Suppressor macrophage treated with lipopolysaccharide for 4 hours (primary cell): ENCODE measurements at regions not wholly inside any gene's neighbourhood (a gene's known extent, or its start where the extent isn't known, plus 50 kb on each side); places are given as distances from the start of the nearest gene placed in this dataset.

Source experiments
- DNase-seq: peaks from one replicate; pipeline ENCODE4 v3.0.0-alpha.2; 2020

DNA sequence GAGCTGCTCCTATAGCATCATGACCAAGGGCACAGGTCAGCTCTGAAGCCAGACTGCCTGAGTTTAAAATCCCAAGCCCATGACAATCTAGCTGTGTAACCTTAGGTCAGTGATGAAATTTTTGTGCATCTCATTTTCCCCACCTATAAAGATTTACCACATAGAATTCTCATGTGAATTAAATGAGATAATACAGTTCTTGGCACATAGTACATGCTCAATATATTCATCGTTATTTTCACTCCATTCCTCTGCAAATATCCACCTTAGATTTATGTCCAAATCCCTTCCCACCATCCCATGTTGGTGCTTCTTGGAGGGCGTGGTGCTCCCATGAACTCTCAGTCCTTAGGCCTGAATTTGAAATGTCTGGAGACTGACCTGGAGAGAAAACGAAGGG is 300.1 kb downstream of the TLE3 start:
- no peak for DNase-seq

DNA sequence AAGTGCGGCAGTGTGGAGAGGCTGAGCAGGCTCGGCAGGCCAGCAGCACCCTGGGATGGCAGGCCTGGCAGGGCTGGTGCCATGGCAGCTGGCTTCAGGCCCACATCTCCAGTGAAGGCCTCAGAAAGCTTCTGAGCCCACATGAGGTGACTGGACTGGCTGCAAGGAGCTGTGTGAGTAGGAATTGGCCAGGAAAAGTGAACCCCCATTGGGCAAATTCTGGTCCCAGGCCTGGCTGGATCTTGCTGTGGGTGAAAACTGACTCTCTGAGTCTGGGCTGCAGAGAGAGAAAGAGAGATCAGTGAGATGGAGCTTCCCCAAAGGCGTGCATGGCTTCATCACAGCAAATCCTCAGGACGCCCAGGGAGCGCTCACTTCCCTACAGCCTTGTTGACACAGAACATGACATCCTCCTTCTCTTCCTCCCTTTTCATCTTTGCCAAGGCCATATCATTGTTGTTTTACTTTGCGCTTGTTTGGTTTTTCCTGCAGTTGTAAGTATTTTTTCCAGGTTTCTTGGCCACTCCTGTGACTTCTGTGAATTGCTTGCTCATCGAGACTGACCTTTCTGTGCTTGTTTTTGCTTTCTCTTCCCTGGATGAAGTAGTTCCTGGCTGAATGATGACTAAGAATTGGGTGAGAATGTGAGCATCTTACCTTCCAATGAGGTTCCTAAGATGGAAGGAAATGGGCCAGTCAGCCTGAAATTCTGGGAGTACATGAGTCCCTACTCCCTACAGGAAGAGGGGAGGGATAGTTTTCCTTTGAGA is 299.1 kb downstream of the TLE3 start:
- peak; percentile 67 for DNase-seq

DNA sequence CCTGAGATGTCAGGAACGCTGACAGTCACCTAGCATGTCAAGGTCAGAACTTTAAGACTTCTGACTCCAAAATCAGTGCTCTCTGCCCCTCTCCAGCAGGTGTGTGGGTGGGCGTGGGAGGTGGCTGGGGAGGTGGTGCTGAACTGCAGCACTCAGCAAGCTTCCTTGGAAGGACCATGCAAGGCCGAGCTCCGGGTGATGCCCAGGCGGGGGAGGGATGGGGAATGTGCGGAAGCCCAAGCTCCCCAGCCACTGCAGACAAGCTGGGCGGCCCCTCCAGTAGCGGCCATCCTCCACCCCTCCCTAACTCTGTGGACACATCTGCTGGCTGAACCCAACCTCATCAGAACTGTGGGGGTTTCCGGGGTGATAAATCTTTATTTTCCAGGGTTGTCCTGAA is 296.6 kb downstream of the TLE3 start:
- no peak for DNase-seq

DNA sequence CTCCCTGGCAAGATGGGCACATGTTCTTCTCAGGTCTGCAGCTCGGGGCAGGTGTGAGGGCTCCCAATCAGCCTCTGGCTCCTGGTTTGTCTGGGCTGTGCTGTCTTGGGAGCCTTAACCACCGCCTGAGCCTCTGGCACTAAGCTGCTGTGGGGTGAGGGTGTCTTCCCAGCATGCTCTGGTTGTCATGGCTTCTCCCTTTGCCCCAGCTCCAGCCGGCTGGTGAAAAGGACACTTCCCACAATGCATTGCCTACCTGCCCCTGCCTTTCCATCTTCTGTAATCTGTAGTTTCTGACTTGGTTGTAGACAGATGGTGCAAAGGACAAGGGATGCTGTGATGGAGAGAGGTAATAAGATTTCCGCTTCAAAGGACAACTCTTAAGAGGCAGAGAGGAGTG is 295.3 kb downstream of the TLE3 start:
- no peak for DNase-seq

DNA sequence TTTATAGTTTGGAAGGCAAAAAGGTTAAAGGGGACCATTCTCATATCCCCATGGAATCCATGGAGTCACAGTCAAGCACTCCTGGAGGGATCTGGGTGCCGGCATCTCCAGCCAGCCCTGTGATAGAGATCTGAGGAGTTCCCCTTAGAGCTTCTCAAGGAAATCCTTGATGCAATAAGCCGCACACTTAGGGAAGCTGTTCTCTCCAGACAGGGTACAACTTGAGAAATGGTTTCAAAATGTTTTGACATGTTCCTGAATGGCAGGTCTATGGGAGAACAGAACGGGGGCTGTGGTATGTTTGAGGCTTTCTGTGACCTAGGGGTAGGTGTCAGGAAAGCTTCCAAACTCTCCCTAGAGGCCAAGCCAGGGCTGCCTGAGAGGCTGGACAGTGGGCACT is 292.9 kb downstream of the TLE3 start:
- DNase-seq: peak; percentile 80

DNA sequence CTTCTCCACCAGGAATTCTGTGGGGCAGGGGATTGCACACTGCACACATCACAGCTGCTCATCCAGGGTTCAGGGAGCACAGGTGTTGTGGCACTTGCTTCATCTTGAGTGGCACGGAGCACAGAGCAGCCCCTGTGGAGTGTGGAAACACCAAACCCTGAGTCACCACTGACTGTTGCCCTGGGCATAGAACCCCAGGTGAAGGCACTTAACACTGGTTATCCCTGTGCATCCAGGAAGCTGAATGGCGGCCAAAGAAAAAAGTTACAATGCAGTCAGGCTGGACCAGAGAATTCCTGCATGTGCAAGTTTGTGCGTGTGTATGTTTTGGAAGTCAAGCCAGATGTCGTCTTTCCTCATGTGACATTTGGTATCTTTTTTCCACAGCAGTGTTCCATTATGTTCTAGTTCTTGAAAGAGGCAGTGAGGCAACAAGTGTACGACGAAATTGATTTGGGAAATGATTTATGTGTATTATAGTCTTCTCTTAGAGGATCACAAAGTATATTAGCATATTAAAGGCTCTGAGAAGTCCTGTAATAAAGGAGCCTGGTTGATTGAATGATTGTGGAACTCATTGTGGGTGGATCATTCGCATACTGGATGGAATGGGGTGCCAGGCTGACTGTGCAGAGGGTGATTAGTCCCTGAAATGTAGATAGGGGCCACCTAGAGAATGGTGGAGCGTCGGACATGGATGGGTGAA is 292.3 kb downstream of the TLE3 start:
- no peak for DNase-seq

DNA sequence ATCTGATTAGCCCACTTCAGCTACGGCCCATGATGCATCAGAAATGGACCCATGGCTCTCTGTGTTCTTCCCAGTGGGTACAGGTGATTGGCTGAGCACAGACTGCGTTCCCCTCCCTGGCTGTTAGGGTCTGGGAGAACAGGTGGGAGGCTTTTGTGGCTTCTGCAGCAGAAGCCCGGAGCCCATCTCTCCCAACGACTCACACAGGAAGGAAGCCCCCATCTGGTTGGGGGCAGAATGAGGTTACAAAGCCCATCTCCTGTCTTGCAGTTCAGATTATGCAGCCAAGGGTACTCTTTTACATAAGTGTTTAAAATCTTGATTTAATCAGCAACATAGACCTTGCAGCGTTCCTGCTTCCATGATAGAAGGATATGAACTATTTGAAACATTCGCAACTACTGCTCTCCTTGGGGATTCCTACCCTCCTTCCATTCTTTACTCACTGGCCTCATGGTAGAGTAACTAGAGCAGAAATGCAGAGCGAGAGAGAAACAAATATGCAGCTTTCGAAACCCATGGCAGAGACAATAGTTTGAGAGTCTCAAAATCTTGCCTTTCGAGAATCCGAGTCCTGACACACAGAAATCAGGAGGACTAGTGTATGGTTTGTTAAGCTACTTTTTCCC is 291.3 kb downstream of the TLE3 start:
- DNase-seq: no peak

DNA sequence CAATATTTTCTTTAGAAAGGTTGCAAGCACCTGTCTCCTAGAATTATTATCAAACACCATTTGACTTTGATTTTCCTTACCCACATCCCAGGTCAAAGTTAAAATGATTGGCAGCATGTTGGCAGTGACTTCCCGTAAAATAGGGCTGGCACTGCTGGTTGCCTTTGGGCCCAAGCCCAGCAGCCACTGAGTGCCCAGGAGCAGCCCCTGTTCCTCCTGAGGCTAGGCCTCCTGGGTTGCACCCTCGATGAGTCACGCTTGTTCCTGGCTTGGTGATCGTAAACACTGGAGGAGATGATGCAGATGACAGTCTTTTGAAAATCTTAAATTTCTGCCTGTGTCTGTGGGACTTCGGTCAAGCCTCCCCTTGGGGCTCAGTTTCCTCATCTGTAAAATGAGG is 290.0 kb downstream of the TLE3 start:
- DNase-seq: peak; percentile 36

DNA sequence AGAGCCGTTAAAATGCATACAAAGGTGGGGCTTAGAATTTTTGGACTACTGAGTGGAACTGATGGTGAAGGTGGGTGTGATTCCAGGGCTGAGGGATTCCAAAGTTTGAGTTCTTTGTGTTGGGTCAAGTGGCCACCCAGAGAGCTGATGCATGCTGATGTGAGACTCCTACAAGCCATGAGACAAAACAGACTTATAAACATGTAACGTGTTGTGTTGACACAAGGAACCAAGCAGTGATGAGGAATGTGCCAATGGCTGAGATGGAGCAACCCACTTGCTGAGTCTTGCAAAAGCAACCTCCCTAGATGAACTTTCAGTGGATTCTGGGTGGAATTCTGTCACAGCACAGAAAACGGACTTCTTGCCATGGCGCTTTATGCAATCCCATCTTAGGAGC is 289.0 kb downstream of the TLE3 start:
- DNase-seq: peak; percentile 47

DNA sequence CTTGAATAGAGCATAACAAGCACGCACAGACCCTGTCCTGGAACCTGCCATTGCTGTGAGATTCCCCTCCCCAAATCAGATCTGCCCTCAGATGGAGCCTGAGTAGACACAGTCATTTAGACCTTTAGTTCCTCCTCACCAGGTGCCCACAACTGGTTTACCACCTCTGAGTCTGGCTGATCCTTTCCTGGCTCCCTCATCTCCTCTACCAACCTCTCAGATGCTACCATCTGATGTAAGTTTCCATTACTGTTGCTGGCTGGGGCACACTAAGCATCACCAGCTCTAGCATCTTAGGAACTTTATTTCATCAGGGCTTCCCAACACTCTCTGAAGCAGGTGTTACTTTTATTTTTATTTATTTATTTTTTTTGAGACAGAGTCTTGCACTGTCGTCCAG is 288.3 kb downstream of the TLE3 start:
- no peak for DNase-seq

DNA sequence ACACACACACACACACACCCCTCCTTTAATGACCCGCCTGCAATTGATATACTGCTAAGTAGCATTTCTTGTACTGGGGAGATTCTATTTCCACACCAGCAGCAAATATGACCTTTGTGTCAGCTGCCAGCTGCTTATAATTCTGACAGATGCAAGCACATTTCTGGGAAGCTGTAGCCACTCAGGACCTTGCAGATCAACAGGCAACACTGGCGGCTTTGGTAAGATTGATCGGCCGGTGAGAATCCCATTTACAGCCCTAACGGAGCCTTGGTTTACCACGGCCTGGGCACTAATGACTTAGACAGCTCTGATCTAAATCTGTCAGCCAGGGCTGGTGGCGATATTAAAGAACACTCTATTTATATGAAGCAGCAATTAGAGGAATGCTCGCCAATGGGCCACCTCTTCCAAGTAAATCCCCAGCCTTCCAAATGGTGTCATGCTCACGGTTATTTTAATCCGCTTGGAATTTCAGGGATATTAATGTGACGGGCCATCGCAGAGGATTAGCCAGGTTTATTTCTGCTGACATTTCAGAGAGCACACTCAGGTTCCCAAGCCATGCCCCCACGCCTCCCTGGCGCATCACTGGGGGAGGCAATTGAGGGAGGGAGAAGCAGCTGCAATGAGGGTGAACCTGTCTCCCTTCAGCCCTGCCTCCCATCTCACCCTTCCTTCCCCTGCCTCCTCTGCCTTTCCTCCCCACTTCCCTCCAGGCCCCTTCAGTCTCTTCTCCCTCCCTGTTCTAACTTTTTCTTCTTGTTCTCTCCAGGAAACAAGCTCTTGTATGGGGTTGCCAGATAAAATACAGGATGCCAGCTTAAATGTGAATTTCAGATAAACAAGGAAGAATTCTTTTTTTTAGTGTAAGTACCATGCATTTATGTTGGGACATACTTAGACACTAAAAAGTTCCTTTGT is 287.0 kb downstream of the TLE3 start:
- DNase-seq: no peak

DNA sequence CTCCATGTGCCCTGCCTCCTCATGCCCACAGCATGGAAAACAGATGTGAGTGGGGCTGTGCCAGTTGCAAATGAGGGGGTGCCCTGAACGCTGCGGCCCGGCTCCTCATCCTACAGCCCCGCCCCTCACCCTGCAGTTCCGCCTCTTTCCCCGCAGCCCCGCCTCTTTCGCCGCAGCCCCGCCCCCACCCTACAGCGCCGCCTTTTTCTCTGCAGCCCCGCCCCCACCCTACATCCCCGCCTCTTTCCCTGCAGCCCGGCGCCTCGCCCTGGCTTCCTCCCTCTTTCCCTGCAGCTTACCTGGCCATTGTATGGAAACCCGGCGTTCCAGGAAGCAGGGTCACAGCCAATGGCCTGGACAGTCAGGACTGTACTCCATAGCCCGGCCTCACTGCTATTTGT is 284.9 kb downstream of the TLE3 start:
- no peak for DNase-seq

DNA sequence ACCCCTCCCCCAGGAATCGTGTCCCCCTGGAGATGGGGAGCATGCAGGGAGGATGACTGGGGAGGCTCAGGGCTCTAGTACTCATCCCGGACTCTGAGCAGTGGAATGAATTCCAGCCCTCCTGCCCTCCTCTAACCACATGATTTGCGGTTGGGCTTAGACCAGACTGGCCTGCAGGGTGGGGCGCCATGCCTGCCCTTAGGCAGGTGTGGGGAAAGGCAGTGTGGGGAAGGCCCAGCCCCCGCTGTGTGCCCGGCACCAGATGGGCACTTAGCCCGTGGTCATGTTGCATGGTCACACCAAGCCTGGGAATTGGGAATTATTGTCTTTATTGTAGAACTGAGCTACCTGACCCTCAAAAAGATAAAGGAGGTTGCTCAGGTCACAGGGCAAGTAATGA is 283.8 kb downstream of the TLE3 start:
- DNase-seq: no peak

DNA sequence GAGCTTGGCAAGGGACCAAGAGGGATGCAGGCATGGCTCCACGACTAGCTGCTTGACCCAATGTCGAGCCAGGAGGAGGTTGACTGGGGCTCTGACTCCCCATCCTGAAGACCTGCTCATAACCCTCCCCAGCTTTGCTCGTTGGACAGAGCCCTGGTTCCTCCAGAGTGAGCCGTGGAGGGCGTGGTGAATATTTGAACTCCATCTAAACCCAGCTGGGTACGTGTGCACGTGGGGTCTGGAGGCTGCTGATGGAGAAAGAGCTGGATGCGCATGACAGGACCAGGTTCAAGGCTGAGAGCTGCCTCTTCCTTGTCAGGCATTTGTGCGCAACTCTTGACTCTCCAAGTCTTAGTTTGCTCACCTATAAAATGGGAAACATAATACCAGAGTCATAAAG is 282.8 kb downstream of the TLE3 start:
- no peak for DNase-seq

DNA sequence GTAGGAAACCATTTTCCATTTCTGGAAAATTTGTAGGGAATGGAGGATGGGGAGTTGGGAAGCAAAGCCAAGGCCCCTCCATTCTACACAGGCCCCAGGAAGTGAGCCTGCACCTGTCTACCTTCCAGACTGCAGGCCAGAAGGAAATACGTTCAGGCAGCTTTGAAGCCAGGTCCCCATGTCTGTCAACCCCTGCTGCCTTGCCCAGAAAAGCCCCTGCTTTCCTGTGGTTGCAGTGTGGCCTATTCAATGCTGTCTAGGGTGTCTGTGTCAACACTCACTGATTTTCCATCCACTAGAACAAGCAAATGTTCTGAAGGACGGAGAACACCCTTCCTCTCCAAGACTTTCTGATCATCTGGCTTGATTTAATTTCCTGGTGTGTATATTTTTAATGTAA is 281.9 kb downstream of the TLE3 start:
- no peak for DNase-seq

DNA sequence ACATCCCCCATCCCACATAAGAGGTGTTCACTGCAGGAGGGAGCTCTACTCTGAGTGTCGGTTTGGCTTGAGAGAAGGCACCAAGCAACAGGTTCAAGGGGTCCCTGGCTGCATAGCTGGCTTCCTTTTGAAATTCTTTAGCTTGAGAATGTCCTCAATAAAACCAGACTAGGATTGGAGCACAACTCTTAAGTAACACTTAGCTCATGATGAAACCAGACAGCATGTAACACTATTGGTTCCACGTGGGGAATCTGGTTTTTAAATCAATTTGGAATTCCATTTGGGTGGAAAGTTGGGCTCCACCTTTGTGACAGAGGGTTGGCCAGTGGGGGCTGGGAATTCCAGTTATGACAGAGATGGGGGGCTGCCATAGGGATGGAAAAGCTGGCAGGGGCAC is 281.2 kb downstream of the TLE3 start:
- no peak for DNase-seq

DNA sequence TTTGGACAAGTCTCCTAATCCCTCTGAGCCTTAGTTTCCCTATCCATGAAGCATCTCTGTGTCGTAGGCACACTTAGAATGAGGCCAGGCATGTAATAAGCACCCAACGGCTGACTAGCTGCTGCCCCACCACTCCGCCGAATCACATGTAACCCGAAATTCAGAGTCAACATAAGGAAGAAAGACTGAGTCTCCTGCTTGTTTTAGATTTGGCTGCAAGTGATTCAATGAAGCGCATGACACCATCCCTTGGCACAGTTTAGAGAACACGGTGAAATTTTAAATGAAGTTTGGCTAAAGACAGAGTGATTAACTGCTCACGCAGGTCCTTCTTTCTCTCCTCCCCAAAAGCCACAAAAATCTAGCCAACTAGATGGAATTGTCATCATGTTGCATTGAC is 279.2 kb downstream of the TLE3 start:
- DNase-seq: no peak

DNA sequence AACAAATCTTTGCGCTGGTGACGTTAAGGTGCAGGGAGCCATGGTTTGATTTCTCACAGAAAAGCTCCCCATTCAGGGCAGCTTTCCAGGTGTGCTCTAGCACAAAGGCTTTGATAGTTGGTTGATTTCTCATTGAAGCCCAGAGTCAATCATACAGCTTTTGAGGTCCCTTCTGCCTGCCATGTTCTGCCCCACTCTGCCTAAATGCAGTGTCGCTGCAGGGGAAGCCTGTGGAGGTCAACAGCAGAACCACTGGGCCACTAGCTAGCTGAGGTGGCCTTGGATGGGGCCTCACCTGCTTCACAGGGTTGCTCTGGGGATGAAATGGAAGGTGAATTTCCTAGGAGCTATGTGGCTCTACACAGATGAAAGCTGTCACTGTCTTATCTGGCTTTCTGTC is 278.3 kb downstream of the TLE3 start:
- no peak for DNase-seq

DNA sequence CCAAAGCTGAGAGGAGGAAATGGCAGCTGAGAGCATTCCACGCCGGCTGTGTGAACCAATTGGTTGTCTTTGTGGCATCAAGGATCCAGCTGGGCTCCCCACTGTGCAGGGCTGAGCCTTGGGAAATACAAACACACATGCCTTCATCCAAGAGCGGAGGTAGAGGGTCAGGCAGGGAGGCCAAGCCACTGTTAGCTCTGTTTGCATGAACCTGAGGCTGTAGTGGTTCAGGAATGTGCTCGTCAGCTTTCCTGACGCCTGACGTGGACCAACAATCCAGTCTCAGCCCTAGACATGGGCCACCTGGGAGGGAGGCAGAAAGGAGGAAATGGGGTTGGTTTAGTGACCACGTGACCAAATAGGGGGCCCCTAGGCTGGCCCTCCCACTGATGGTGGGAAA is 276.9 kb downstream of the TLE3 start:
- no peak for DNase-seq

DNA sequence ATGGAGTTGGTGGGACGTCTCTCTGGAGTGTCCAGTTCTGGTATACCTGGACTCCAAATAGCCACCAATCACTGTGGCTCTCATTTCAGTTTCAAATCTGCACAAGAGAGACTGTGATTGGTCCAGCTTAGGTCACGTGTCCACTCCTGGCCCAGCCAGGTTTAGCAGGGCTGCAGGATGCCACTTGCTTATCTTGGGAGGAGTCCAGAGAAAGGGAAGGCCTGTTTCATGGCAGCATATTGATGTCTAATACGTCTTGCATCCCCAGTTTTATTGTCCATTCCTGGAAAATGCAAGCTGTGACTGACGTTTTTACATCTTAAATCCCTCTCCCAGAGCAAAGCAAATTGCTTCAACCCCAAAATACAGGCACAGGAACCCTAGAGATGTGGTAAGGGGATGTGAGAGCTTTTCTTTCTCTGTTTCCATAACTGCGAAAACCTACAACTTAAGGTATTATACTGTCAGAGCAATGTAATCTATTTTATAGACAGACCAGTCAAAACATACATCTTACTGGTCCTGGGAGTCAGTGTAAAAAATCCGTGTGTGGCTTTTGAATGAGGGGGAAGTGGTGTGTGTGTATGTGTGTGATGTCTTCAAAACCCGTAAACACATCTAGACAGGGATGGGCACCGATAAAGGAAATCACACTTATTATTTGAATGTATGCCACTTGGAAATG is 274.4 kb downstream of the TLE3 start:
- DNase-seq: no peak

DNA sequence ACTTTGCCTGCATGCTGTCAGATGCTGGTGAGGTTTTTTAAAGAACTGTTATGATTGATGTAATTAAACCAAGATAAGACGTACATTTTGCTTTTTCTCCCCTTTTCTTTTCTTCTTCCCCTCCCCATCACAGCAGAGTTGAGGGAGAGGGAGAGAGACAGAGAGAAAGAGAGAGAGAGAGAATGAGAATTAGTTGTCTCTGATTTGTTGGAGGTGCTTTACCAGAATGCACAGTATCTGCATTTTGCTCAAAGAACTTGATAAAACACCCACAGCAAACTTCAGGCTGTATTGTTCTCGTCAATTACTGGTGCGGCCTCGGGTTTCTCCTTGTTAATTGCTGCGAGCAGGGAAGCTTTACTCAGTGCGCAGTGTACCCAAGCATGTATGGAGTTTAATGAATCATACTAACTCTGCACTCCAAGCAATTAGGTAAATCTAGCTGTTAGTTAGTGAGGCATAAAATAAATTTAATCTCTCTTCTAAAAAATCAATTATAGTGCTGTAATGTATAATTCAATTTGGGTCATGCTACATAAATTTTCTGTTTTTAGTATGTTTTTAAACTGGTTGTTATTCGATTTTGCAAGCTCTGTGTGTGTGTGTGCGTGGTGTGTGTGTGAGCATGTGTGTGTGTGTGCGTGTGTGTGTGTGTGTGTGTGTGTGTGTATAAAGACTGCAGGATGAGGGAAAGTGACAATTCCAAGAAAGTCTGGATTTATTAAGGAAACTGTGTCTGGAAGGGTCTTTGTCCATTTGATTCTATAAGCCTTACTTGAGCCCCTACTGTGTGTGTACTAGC is 273.4 kb downstream of the TLE3 start:
- DNase-seq: no peak
